A549 (cell line): ENCODE measurements at regions not wholly inside any gene's neighbourhood (a gene's known extent, or its start where the extent isn't known, plus 50 kb on each side); places are given as distances from the start of the nearest gene placed in this dataset.

Experiments
- CBX2 ChIP-seq: fragments of 200-600 bp; sonication (generic); IDR thresholded peaks from 2 replicates; pipeline ENCODE4 v1.6.1; 2016; ENCODE audit warnings: low read depth, mild to moderate bottlenecking, borderline replicate concordance
- CEBPB ChIP-seq, 2 experiments: fragments of >200 bp in 1 of 2; sonication (Bioruptor Twin) in 1 of 2; formaldehyde crosslinking in 1 of 2; IDR thresholded peaks; 2 replicates each; pipeline ENCODE4 v1.6.1; 2012 to 2016
- EP300 ChIP-seq, 2 experiments: fragments of >200 bp; sonication (Bioruptor Twin); formaldehyde crosslinking; IDR thresholded peaks; 2 replicates in 1 of 2; 3 replicates in 1 of 2; pipeline ENCODE4 v1.6.1; 2016 to 2017
- FOSL2 ChIP-seq, 2 experiments: fragments of 450-650 bp in 1 of 2; fragments of >200 bp in 1 of 2; sonication (Bioruptor Twin) in 1 of 2; formaldehyde crosslinking; IDR thresholded peaks; 2 replicates each; pipeline versions ENCODE4 v1.5.0 to v1.6.1; 2016 to 2020; ENCODE audit warnings: mild to moderate bottlenecking in 1 of 2, moderate library complexity in 1 of 2
- NPAS2 ChIP-seq: fragments of 250-450 bp; sonication (Bioruptor Pico); IDR thresholded peaks from 2 replicates; pipeline ENCODE4 v1.8.0; 2022; ENCODE audit warnings: mild to moderate bottlenecking, moderate library complexity, borderline replicate concordance
- POLR2A ChIP-seq: IDR thresholded peaks from 2 replicates; pipeline ENCODE4 v1.6.1; 2012; ENCODE audit warnings: mild to moderate bottlenecking, low read length
- RCOR1 ChIP-seq: fragments of 150-350 bp; IDR thresholded peaks from 2 replicates; pipeline ENCODE4 v1.6.1; 2014; ENCODE audit warnings: antibody characterized with exemption, low read length, low read depth
- SREBF2 ChIP-seq: fragments of 450-650 bp; IDR thresholded peaks from 2 replicates; pipeline ENCODE4 v1.6.1; 2014; ENCODE audit warnings: mild to moderate bottlenecking, moderate library complexity
- TF ChIP-seq, protein P1 (sequence below): fragments of 450-650 bp; IDR thresholded peaks from 2 replicates; pipeline ENCODE4 v1.6.1; 2014; ENCODE audit warnings: antibody characterized with exemption
- TF ChIP-seq, protein P2 (sequence below): fragments of >200 bp; sonication (Bioruptor Twin); formaldehyde crosslinking; IDR thresholded peaks from 3 replicates; pipeline ENCODE4 v1.5.1; 2016
- TF ChIP-seq, protein P3 (sequence below): IDR thresholded peaks from 2 replicates; pipeline ENCODE4 v1.6.1; 2012; ENCODE audit warnings: low read depth, borderline replicate concordance

DNA sequence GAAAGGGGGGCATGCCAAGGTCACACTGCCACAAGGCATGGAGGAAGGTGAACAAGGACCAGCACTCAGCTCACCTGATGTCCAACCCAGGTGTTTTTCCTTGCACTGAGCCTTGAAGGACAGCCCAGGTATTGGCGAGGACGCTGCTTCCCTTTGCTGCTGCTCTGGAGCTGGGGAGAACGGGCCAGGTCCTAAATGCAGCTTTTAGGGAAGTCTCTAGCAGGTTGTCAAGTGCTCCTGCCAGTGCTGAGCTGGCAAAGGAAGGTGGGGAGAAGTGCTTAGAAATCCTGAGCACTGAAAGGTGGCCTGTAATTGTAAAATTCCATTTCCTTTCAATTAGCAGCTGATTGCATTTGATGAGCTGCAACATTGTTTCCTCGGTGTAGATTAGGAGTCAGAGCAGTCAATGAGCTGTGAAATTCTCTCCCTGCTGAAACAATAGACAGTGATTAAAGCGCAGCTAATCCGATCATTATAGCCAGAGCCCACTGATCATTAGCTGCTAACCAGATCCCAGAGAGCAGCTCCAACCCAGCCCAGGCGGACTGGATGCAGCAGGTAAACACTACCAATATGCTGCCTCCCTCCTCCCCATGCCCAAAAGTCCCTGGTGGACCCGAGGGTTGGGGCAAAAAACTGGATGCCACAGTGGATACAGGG, 507.6 kb downstream of the INSC start:
- TF ChIP-seq POLR2A: no peak
- TF ChIP-seq RCOR1: no peak
- TF ChIP-seq, protein P1, sequence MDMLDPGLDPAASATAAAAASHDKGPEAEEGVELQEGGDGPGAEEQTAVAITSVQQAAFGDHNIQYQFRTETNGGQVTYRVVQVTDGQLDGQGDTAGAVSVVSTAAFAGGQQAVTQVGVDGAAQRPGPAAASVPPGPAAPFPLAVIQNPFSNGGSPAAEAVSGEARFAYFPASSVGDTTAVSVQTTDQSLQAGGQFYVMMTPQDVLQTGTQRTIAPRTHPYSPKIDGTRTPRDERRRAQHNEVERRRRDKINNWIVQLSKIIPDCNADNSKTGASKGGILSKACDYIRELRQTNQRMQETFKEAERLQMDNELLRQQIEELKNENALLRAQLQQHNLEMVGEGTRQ: no peak
- TF ChIP-seq, protein P2, sequence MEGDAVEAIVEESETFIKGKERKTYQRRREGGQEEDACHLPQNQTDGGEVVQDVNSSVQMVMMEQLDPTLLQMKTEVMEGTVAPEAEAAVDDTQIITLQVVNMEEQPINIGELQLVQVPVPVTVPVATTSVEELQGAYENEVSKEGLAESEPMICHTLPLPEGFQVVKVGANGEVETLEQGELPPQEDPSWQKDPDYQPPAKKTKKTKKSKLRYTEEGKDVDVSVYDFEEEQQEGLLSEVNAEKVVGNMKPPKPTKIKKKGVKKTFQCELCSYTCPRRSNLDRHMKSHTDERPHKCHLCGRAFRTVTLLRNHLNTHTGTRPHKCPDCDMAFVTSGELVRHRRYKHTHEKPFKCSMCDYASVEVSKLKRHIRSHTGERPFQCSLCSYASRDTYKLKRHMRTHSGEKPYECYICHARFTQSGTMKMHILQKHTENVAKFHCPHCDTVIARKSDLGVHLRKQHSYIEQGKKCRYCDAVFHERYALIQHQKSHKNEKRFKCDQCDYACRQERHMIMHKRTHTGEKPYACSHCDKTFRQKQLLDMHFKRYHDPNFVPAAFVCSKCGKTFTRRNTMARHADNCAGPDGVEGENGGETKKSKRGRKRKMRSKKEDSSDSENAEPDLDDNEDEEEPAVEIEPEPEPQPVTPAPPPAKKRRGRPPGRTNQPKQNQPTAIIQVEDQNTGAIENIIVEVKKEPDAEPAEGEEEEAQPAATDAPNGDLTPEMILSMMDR: no peak
- TF ChIP-seq, protein P3, sequence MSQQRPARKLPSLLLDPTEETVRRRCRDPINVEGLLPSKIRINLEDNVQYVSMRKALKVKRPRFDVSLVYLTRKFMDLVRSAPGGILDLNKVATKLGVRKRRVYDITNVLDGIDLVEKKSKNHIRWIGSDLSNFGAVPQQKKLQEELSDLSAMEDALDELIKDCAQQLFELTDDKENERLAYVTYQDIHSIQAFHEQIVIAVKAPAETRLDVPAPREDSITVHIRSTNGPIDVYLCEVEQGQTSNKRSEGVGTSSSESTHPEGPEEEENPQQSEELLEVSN: no peak
- no peak for TF ChIP-seq CBX2
- TF ChIP-seq NPAS2: no peak
- no peak for TF ChIP-seq EP300 (IDR thresholded peaks at IDR 0.05)
- TF ChIP-seq SREBF2: no peak
- no peak for TF ChIP-seq CEBPB (IDR thresholded peaks at IDR 0.05)
- no peak for TF ChIP-seq FOSL2 (IDR thresholded peaks at IDR 0.05)
- no peak for TF ChIP-seq FOSL2 (CRISPR knock-in tag; IDR thresholded peaks at IDR 0.05)
